Fibroblast of skin of left biceps (primary cell): ENCODE measurements at regions not wholly inside any gene's neighbourhood (a gene's known extent, or its start where the extent isn't known, plus 50 kb on each side); places are given as distances from the start of the nearest gene placed in this dataset.

ENCODE experiments used
- DNase-seq, 2 experiments: peaks; one replicate each; pipeline ENCODE4 v3.0.0-alpha.2; 2013; ENCODE audit warnings: low read depth in 2 of 2

DNA sequence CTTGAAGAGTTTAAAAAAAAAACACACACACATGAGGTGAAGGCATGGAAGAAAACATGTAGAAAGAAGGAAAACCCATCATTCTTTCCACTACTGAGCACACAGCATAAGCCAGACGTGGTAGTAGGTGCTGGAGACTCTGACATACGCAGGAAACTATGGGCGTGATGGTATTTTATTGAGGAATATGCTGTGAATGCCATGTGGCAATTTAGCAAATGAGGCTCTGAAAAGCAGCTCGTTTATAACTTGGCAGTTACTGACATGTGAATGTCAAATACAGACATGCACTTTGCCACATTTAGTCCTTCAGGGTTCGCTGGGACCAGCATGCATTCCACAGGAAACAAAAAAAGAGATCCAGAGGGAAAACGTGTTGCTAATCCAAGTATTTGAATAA is 74.3 kb upstream of the IFNAR2 start:
- no peak for DNase-seq

DNA sequence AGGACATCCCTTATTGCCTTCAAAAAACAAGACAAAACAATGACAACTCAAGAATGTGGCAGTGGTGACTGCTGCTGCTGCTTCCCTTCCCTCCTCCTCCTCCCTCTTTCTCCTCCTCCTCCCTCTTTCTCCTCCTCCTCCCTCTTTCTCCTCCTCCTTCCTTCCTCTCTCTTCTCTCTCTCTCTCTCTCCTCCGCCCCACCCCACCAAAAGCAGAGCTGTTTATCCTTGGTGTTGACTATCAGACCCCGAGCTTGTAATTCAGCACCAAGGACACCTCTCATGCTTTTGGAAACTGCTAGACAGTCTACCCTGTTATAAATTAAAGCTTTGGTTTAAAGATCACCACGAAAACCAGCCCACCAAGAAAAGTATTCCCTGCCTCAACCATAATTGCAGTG is 72.4 kb upstream of the IFNAR2 start:
- no peak for DNase-seq

DNA sequence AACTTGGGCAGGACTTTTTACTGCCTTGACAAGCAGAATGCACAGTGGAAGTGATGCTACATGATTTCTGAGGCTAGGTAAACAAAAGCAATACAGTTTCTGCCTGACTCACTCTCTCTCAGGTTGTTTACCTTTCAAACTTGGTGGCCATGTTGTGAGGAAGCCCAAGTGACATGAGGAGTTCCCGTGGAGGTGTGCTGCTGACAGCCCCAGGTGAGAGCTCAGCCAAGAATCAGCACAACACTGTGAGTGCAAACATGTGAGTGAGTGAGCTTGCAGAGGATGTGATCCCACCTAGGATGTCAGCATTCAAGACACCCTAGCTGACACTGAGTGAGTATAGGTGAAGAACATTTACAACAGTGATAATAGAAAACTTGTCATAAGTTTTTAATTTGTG is 71.1 kb upstream of the IFNAR2 start:
- no peak for DNase-seq

DNA sequence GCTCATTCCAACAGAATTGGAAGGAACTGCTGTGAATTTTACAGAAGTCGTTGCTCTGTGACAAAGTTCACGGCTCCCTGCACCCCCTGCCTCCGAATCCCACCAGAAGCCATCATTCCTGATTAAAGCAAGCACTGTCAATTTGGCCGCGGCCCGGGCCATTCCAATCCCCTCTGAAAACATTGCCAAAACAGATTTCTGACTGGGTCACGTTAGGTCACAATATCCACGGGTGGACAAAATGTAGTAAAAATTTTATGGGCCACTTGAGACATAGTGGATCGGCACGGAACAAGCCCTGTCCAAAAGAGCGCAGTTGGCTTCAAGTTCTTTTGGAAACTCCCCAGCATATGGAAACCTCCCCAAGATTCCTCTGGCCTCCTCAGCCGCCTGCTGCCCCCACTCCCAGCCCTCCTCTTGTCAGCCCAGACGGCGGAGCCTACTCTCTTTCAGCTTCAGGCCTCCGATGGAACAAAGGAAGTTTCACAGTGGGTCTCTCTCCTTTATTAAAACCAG is 67.2 kb upstream of the IFNAR2 start:
- no peak for DNase-seq

DNA sequence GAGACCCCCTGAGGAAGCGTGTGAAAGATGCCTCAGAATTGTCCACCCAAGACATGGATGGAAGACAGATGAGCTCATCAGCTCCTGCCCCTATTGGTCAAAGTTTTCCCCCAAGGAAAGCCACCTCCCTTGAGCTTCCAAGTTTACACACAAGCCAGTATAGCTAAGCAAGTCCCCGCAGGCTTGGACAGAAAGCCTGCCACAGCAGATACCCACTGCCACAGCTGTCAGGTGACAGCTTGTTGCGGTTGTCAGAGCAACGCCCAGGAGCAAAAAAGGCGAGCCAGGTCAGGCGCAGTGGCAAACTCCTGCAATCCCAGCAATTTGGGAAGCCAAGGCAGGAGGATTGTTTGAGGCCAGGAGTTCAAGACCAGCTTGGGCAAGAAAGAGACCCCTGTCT is 60.9 kb upstream of the IFNAR2 start:
- DNase-seq: no peak

DNA sequence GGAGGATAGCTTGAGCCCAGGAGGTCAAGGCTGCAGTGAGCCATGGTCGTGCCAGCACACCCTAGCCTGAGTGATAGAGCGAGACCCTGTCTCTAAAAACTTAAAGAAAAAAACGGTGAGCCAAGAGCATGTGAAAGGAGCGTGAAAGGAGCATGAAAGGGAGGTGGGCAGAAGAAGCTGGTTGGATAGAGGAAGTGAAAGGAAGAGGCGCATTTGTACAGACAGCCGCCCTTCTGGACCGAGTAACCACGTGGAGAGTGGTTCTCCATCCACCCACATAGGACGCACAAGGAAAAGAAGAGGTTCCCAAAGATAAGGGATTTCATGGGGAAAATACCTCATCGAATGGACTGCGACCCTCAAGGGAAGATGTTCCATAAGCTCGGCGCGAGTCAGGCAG is 60.4 kb upstream of the IFNAR2 start:
- no peak for DNase-seq

DNA sequence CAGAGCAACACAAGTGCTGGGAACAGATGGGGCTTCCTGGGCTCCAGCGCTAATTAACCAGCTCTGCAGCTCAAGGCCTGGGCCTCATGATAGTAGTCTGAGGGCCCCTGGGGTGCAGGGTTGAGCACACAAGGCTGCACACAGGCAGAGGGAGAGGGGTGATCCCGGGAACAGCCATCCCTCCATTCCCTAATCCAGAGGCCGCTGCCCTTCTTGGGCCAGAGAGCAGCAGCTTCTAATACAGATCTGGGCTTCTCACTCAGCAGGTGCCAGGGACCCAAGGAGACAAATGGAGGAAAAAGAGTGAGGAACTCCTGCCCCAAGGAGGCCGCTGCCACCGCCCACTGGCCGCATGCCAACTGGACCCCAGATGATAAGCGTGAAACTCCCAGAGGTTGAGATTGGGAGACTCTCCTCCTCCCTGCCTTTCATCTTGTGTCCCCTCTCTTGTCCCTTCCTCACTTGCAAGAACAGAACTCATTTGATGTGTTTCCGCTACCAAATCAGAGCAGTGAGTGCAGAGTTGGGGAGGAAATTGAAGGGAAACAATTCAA is 58.0 kb upstream of the IFNAR2 start:
- DNase-seq: no peak

DNA sequence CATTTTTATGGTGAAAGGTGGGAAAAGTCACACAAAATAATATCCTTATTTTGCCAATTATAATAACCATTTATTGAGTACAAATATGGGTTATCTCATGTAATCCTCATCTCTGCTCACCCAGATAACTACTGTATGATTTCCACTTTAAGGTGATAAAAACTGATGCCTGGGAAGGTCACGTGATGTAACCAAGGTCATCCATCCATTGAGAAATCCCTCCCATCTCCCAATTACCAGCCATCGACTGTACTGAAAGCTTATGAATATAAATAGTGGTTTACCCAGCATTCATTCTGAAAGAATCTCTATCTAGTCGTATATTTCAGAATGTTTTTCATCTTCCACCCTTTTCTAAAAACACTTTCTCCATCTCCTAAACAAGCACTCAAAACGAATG is 55.0 kb upstream of the IFNAR2 start:
- no peak for DNase-seq
